OCI-LY7 (cell line): ENCODE measurements at regions not wholly inside any gene's neighbourhood (a gene's known extent, or its start where the extent isn't known, plus 50 kb on each side); places are given as distances from the start of the nearest gene placed in this dataset.

Source experiments
- BruUV-seq: library from RNA; stranded (reverse); fragments of 400-500 nt; replicated peaks from 2 replicates; lab custom pipeline; 2021; lab: Mats Ljungman, UMichigan
- CTCF ChIA-PET: fragments of 300-600 bp; sonication (Branson Sonifier 250); formaldehyde crosslinking; loops from one replicate; lab custom pipeline; 2022; ENCODE audit warnings: antibody characterized with exemption; ENCODE audit not compliant: unreplicated experiment; lab: Charles Lee
- POLR2A ChIA-PET: fragments of 300-600 bp; sonication (Branson Sonifier 250); formaldehyde crosslinking; loops from one replicate; lab custom pipeline; 2022; ENCODE audit warnings: antibody characterized with exemption; lab: Charles Lee
- DNase-seq: peaks from one replicate; pipeline ENCODE4 v3.0.0-alpha.2; 2015; ENCODE audit warnings: low spot score
- H2AFZ ChIP-seq: fragments of 200-600 bp; sonication (generic), shearing (Covaris generic); 2 replicates; pipeline ENCODE4 v1.6.1; 2014; ENCODE audit warnings: mild to moderate bottlenecking, antibody characterized with exemption, low read length, moderate library complexity
- H3K27ac ChIP-seq: fragments of 200-600 bp; sonication (generic); 2 replicates; pipeline ENCODE4 v1.5.1; 2014; ENCODE audit warnings: mixed run types, low read depth, mild to moderate bottlenecking, moderate library complexity, low read length, inconsistent platforms; ENCODE audit not compliant: poor library complexity, severe bottlenecking
- H3K36me3 ChIP-seq: fragments of 200-600 bp; sonication (generic); 2 replicates; pipeline ENCODE4 v1.6.1; 2014; ENCODE audit warnings: mild to moderate bottlenecking, antibody characterized with exemption, low read length, moderate library complexity, mixed read lengths; ENCODE audit not compliant: insufficient read depth
- H3K4me1 ChIP-seq: fragments of 200-600 bp; sonication (generic); 2 replicates; pipeline ENCODE4 v1.5.1; 2014; ENCODE audit warnings: mild to moderate bottlenecking, low read length; ENCODE audit not compliant: insufficient read depth, poor library complexity, severe bottlenecking
- H3K4me2 ChIP-seq: fragments of 200-600 bp; sonication (generic); 2 replicates; pipeline ENCODE4 v1.6.1; 2014; ENCODE audit warnings: mild to moderate bottlenecking, low read length
- H3K4me3 ChIP-seq: fragments of 200-600 bp; sonication (generic); 2 replicates; pipeline ENCODE4 v1.5.1; 2014; ENCODE audit warnings: mild to moderate bottlenecking, low read depth, low read length; ENCODE audit not compliant: poor library complexity, severe bottlenecking
- H3K79me2 ChIP-seq: fragments of 200-600 bp; sonication (generic); 2 replicates; pipeline ENCODE4 v1.6.1; 2016; ENCODE audit warnings: low read depth, mild to moderate bottlenecking, low read length, moderate library complexity, mixed read lengths; ENCODE audit not compliant: insufficient read depth
- H3K9me2 ChIP-seq: fragments of 200-600 bp; sonication (generic); 2 replicates; pipeline ENCODE4 v1.6.1; 2016; ENCODE audit warnings: mild to moderate bottlenecking, low read length, mixed read lengths; ENCODE audit not compliant: insufficient read depth
- H3K9me3 ChIP-seq: fragments of 200-600 bp; sonication (generic); 2 replicates; pipeline ENCODE4 v1.6.1; 2014; ENCODE audit warnings: mild to moderate bottlenecking, mixed run types, low read length, mixed read lengths
- H4K20me1 ChIP-seq: fragments of 200-600 bp; sonication (generic); 2 replicates; pipeline ENCODE4 v1.6.1; 2014; ENCODE audit warnings: mild to moderate bottlenecking, antibody characterized with exemption, low read length, moderate library complexity, mixed read lengths; ENCODE audit not compliant: insufficient read depth
- EZH2phosphoT487 ChIP-seq: fragments of 200-600 bp; sonication (generic); IDR thresholded peaks from 2 replicates; pipeline ENCODE4 v1.6.1; 2018; ENCODE audit warnings: low read depth, borderline replicate concordance, mild to moderate bottlenecking, mixed run types, antibody characterized with exemption, low read length, moderate library complexity, mixed read lengths
- intact Hi-C: fragments of 100-400 bp; cut with micrococcal nuclease; formaldehyde crosslinking; loops from one replicate; pipeline ENCODE4 v1.10.0; 2022; ENCODE audit not compliant: unreplicated experiment
- TF ChIP-seq, protein P1 (sequence below): fragments of 200-600 bp; sonication (generic); conservative IDR thresholded peaks from 2 replicates; pipeline ENCODE4 v1.5.1; 2014; ENCODE audit warnings: mild to moderate bottlenecking, antibody characterized with exemption, low read length, moderate library complexity, mixed read lengths

- no TSS peak for BruUV-seq
- intact Hi-C loops: no loop called here
- no peaks in the 10 kb centered on the region for H3K9me2 ChIP-seq
- H3K4me2 ChIP-seq: no peak overlapping the region
- no peaks in the 10 kb centered on the region for H3K36me3 ChIP-seq
- no peaks in the 10 kb centered on the region for H3K4me1 ChIP-seq
- CTCF ChIA-PET: no interaction called here
- no peaks in the 10 kb centered on the region for H4K20me1 ChIP-seq
- no peak for DNase-seq
- H3K27ac ChIP-seq: no peak overlapping the region
- no peaks in the 10 kb centered on the region for H3K9me3 ChIP-seq
- TF ChIP-seq, protein P1, sequence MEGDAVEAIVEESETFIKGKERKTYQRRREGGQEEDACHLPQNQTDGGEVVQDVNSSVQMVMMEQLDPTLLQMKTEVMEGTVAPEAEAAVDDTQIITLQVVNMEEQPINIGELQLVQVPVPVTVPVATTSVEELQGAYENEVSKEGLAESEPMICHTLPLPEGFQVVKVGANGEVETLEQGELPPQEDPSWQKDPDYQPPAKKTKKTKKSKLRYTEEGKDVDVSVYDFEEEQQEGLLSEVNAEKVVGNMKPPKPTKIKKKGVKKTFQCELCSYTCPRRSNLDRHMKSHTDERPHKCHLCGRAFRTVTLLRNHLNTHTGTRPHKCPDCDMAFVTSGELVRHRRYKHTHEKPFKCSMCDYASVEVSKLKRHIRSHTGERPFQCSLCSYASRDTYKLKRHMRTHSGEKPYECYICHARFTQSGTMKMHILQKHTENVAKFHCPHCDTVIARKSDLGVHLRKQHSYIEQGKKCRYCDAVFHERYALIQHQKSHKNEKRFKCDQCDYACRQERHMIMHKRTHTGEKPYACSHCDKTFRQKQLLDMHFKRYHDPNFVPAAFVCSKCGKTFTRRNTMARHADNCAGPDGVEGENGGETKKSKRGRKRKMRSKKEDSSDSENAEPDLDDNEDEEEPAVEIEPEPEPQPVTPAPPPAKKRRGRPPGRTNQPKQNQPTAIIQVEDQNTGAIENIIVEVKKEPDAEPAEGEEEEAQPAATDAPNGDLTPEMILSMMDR: no peak
- TF ChIP-seq EZH2phosphoT487: no peak
- H2AFZ ChIP-seq: no peak overlapping the region
- POLR2A ChIA-PET: no interaction called here
- no peaks in the 10 kb centered on the region for H3K79me2 ChIP-seq
- H3K4me3 ChIP-seq: no peak overlapping the region
Measured at GRCh38 chr16:63568164-63568563, 1531.9 kb upstream of the CDH8 start.

DNA sequence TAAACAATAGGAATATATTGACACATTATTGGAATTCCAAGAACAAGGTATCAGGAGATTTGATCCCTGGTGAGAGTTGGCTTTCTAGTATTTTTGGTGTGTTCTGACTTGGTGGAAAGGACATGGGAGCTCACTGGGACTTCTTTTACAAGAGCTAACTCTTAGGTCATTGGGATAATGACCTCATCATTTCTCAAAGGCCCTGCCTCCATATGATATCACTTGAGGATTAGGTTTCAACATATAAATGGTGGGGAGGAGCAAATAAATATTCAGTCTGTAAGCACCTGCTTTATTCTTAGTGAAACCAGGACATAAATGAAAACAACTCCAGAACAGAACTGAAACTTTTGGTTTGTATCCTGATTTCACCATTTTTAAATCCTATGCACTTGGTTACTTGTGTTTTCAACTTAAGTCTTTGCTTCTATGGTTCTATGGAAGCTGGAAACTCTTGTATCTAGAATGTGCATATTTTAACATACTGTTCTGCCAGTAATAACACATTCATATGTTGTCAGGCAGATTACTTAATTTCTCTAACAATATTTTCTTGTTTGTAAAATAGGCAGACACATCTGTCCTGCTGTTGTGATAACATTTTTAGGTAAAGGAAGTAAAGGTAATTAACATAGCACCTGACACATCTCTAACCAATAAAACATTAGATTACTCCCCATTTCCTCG is 1527.7 kb upstream of the CDH8 start:
- BruUV-seq: no TSS peak
- Histone ChIP-seq H4K20me1 (no peaks in the 10 kb centered on the region), H3K4me1 (no peaks in the 10 kb centered on the region), H3K9me3 (no peaks in the 10 kb centered on the region), H3K9me2 (no peaks in the 10 kb centered on the region), H3K27ac (no peak overlapping the region), H3K4me2 (no peak overlapping the region), H3K79me2 (no peaks in the 10 kb centered on the region), H2AFZ (no peak overlapping the region), H3K36me3 (no peaks in the 10 kb centered on the region), H3K4me3 (no peak overlapping the region)
- CTCF ChIA-PET: no interaction called here
- no peak for DNase-seq
- POLR2A ChIA-PET: interaction anchor here (0.6 to 0.7 kb wide), 2 partner anchors 299 to 425 kb away, joined by 3 read pairs; no protein-coding TSS in a partner anchor
- TF ChIP-seq EZH2phosphoT487: no peak
- TF ChIP-seq, protein P1: no peak
- intact Hi-C loops: no loop called here

GRCh38 chr16:63553980-63554379 is 1517.7 kb upstream of the CDH8 start:
- intact Hi-C loops: no loop called here
- H3K4me2 ChIP-seq: no peak overlapping the region
- H4K20me1 ChIP-seq: no peaks in the 10 kb centered on the region
- H3K4me1 ChIP-seq: no peaks in the 10 kb centered on the region
- TF ChIP-seq, protein P1: no peak
- TF ChIP-seq EZH2phosphoT487: no peak
- POLR2A ChIA-PET: no interaction called here
- DNase-seq: no peak
- no TSS peak for BruUV-seq
- CTCF ChIA-PET: no interaction called here
- no peaks in the 10 kb centered on the region for H3K79me2 ChIP-seq
- no peak overlapping the region for H3K27ac ChIP-seq
- H3K4me3 ChIP-seq: no peak overlapping the region
- no peaks in the 10 kb centered on the region for H3K9me3 ChIP-seq
- H3K36me3 ChIP-seq: no peaks in the 10 kb centered on the region
- H2AFZ ChIP-seq: no peak overlapping the region
- no peaks in the 10 kb centered on the region; the same call in 1 of the 2 replicates for H3K9me2 ChIP-seq
